H7 (cell line): ENCODE measurements at regions not wholly inside any gene's neighbourhood (a gene's known extent, or its start where the extent isn't known, plus 50 kb on each side); places are given as distances from the start of the nearest gene placed in this dataset.

Experiments used
- DNase-seq: peaks from one replicate; pipeline ENCODE4 v3.0.0; 2012
- H3K27me3 ChIP-seq: 2 replicates; pipeline ENCODE4 v1.6.0; 2011; ENCODE audit warnings: mild to moderate bottlenecking, low read length; ENCODE audit not compliant: control insufficient read depth, insufficient read depth
- H3K36me3 ChIP-seq: replicated peaks from 2 replicates; pipeline ENCODE4 v1.5.1; 2011; ENCODE audit warnings: low read length; ENCODE audit not compliant: control insufficient read depth, insufficient read depth
- H3K4me3 ChIP-seq: 2 replicates; pipeline ENCODE4 v1.5.1; 2011; ENCODE audit warnings: low read depth, mild to moderate bottlenecking, control low read depth, low read length, moderate library complexity; ENCODE audit not compliant: insufficient read depth

DNA sequence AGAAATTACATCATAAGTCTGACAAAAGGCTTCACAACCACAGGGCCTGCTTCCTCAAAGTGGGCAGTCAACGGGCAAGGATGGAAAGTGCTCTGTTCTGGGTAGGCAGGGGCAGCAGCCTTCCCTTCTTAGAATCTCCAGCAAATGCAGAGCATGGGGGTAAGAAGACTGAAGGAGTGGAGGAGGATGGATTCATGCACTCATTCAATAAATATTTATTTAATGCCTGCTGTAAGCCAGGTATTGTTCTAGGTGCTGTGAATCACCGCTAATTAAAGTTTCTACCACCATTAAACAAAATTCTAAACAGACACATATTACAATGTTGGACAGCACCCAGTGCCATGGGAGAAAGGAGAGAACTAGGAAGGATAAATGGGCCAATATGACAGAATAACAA, 195.6 kb downstream of the ELAVL2 start:
- no peaks in the 10 kb centered on the region; the same call in none of the 2 replicates for H3K36me3 ChIP-seq
- H3K27me3 ChIP-seq = no peaks in the 10 kb centered on the region
- no peak for DNase-seq
- H3K4me3 ChIP-seq = no peak overlapping the region

- no peak for DNase-seq
- Histone ChIP-seq H3K36me3 (peaks cover 1% of the 10 kb centered on the region; the same call in 1 of the 2 replicates), H3K4me3 (no peak overlapping the region), H3K27me3 (no peaks in the 10 kb centered on the region)
Observed at GRCh38 chr9:23635276-23635675, 190.8 kb downstream of the ELAVL2 start.

- Histone ChIP-seq H3K36me3 (peaks cover 1% of the 10 kb centered on the region; the same call in 1 of the 2 replicates), H3K4me3 (no peak overlapping the region), H3K27me3 (no peaks in the 10 kb centered on the region)
- DNase-seq = no peak
Observed at GRCh38 chr9:23636199-23636598, 189.8 kb downstream of the ELAVL2 start.

GRCh38 chr9:23638011-23638410, 188.0 kb downstream of the ELAVL2 start:
- Histone ChIP-seq H3K4me3 (no peak overlapping the region), H3K27me3 (no peaks in the 10 kb centered on the region), H3K36me3 (peaks cover 1% of the 10 kb centered on the region)
- no peak for DNase-seq

DNA sequence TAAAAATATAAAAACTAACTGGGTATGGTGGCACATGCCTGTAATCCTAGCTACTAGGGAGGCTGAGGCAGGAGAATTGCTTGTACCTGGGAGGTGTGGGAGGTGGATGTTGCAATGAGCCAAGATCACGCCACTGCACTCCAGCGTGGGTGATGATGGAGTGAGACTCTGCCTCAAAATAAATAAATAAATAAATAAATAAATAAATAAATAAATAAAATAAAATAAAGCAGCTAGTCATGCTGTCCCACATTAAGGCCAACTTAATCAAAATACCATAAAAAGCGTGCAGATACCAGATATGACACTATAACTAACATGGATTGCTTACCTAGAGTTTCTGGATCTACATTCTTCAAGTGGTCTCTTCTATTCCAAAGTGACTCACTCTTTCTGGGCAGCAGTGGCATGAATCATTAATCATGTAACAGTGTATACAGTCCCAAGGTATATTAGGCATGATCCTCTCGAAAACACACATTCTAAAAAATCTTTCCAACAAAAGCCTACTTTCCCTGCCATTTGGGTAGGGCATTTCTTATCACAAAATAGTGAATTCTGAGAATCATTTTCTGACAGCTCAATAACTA, 187.1 kb downstream of the ELAVL2 start:
- no peak for DNase-seq
- H3K27me3 ChIP-seq = no peaks in the 10 kb centered on the region
- H3K36me3 ChIP-seq = peaks cover 1% of the 10 kb centered on the region
- H3K4me3 ChIP-seq = no peak overlapping the region
